Stimulated activated CD4-positive, alpha-beta T cell treated with anti-CD3 and anti-CD28 coated beads, Interleukin-2, amount 100 ng/mL, for 24 hours (primary cell): ENCODE measurements at regions not wholly inside any gene's neighbourhood (a gene's known extent, or its start where the extent isn't known, plus 50 kb on each side); places are given as distances from the start of the nearest gene placed in this dataset.

Source experiments
- DNase-seq, 2 donors: peaks; one replicate each; pipeline ENCODE4 v3.0.0-alpha.2; 2020

GRCh38 chrX:39304746-39305145 lies 503.5 kb downstream of the MID1IP1 start:
- DNase-seq, result no peak

- no peak for DNase-seq
Measured at GRCh38 chrX:39307488-39307887, 506.2 kb downstream of the MID1IP1 start.

- DNase-seq, result no peak
Measured at GRCh38 chrX:39308126-39308525, 506.9 kb downstream of the MID1IP1 start.

- peak; percentile 51 to 65 for DNase-seq
Measured at GRCh38 chrX:39309018-39309635, 507.9 kb downstream of the MID1IP1 start.

GRCh38 chrX:39309721-39310152 lies 508.5 kb downstream of the MID1IP1 start:
- DNase-seq, result peak; percentile 38 to 56

- DNase-seq, result no peak
Measured at GRCh38 chrX:39310891-39311290, 509.6 kb downstream of the MID1IP1 start.

GRCh38 chrX:39311646-39312045 lies 510.4 kb downstream of the MID1IP1 start:
- DNase-seq, result no peak

- no peak for DNase-seq
Measured at GRCh38 chrX:39313146-39313545, 511.9 kb downstream of the MID1IP1 start.

- DNase-seq, result no peak
Measured at GRCh38 chrX:39318506-39319343, 517.5 kb downstream of the MID1IP1 start.

- DNase-seq, result no peak
Measured at GRCh38 chrX:39320165-39320564, 518.9 kb downstream of the MID1IP1 start.

- DNase-seq, result no peak
Measured at GRCh38 chrX:39322496-39322895, 521.2 kb downstream of the MID1IP1 start.

GRCh38 chrX:39324233-39324930 lies 523.1 kb downstream of the MID1IP1 start:
- DNase-seq, result no peak

GRCh38 chrX:39327255-39327654 lies 526.0 kb downstream of the MID1IP1 start:
- DNase-seq, result peak; percentile 41 to 43

GRCh38 chrX:39327705-39328104 lies 526.4 kb downstream of the MID1IP1 start:
- DNase-seq, result no peak

- DNase-seq, result no peak
Measured at GRCh38 chrX:39328661-39329060, 527.4 kb downstream of the MID1IP1 start.

- peak; percentile 41 to 43 for DNase-seq
Measured at GRCh38 chrX:39331082-39331704, 529.9 kb downstream of the MID1IP1 start.

- DNase-seq, result no peak
Measured at GRCh38 chrX:39333451-39333850, 532.2 kb downstream of the MID1IP1 start.

- DNase-seq, result no peak
Measured at GRCh38 chrX:39335513-39336235, 534.4 kb downstream of the MID1IP1 start.

- DNase-seq, result peak; percentile 20 to 29
Measured at GRCh38 chrX:39336671-39337311, 535.5 kb downstream of the MID1IP1 start.

- no peak for DNase-seq
Measured at GRCh38 chrX:39337451-39337850, 536.2 kb downstream of the MID1IP1 start.

- DNase-seq, result no peak
Measured at GRCh38 chrX:39338583-39338982, 537.3 kb downstream of the MID1IP1 start.
